HepG2 (cell line): ENCODE measurements at regions not wholly inside any gene's neighbourhood (a gene's known extent, or its start where the extent isn't known, plus 50 kb on each side); places are given as distances from the start of the nearest gene placed in this dataset.

Source experiments
- ATF4 ChIP-seq, 2 experiments: fragments of 450-650 bp in 1 of 2; sonication (generic) in 1 of 2; formaldehyde crosslinking; IDR thresholded peaks; 2 replicates each; pipeline versions ENCODE4 v1.5.0 to v1.8.0; 2020 to 2022; ENCODE audit warnings: mild to moderate bottlenecking in 1 of 2, missing genetic modification reagents in 1 of 2
- HNRNPLL ChIP-seq: fragments of 200-400 bp; formaldehyde crosslinking; IDR thresholded peaks from 2 replicates; pipeline ENCODE4 v1.6.1; 2017; ENCODE audit warnings: mild to moderate bottlenecking, low read depth, low read length; ENCODE audit not compliant: poor library complexity, severe bottlenecking
- NFAT5 ChIP-seq: sonication (generic); formaldehyde crosslinking; IDR thresholded peaks from 2 replicates; pipeline ENCODE4 v1.4.0; 2020; ENCODE audit warnings: missing genetic modification reagents
- PCBP2 ChIP-seq: fragments of 200-400 bp; formaldehyde crosslinking; optimal IDR thresholded peaks from 2 replicates; pipeline ENCODE3; 2018; ENCODE audit warnings: low read length, low read depth; ENCODE audit not compliant: poor library complexity, severe bottlenecking
- PHF21A ChIP-seq: sonication (generic); formaldehyde crosslinking; IDR thresholded peaks from 2 replicates; pipeline ENCODE4 v1.5.0; 2020; ENCODE audit warnings: mild to moderate bottlenecking, missing genetic modification reagents
- RARA ChIP-seq: IDR thresholded peaks from 2 replicates; pipeline ENCODE4 v1.6.1; 2016; ENCODE audit warnings: missing genetic modification reagents, missing compliant biosample characterization
- RFXAP ChIP-seq: sonication (generic); formaldehyde crosslinking; IDR thresholded peaks from 2 replicates; pipeline ENCODE4 v1.4.0; 2020; ENCODE audit warnings: missing genetic modification reagents, borderline replicate concordance
- SP140L ChIP-seq: sonication (generic); formaldehyde crosslinking; IDR thresholded peaks from 2 replicates; pipeline ENCODE4 v1.4.0; 2020; ENCODE audit warnings: missing genetic modification reagents, borderline replicate concordance
- TIGD3 ChIP-seq: sonication (generic); formaldehyde crosslinking; IDR thresholded peaks from 2 replicates; pipeline ENCODE4 v1.5.1; 2020; ENCODE audit warnings: mild to moderate bottlenecking, missing genetic modification reagents, borderline replicate concordance
- ZNF775 ChIP-seq: sonication (generic); formaldehyde crosslinking; IDR thresholded peaks from 2 replicates; pipeline ENCODE4 v1.4.0; 2020; ENCODE audit warnings: missing genetic modification reagents, mild to moderate bottlenecking, moderate library complexity, borderline replicate concordance
- ZNF782 ChIP-seq: sonication (generic); formaldehyde crosslinking; IDR thresholded peaks from 2 replicates; pipeline ENCODE4 v1.4.0; 2020; ENCODE audit warnings: missing genetic modification reagents, mild to moderate bottlenecking, borderline replicate concordance
- TF ChIP-seq, protein P1 (sequence below): sonication (generic); formaldehyde crosslinking; IDR thresholded peaks from 2 replicates; pipeline ENCODE4 v1.4.0; 2020; ENCODE audit warnings: missing genetic modification reagents, mild to moderate bottlenecking, borderline replicate concordance
- TF ChIP-seq, protein P2 (sequence below): sonication (generic); formaldehyde crosslinking; IDR thresholded peaks from 2 replicates; pipeline ENCODE4 v1.4.0; 2020; ENCODE audit warnings: missing genetic modification reagents, borderline replicate concordance

GRCh38 chr18:42192251-42193248 is 237.5 kb downstream of the PIK3C3 start (continued):
- no peak for TF ChIP-seq NFAT5 (CRISPR knock-in tag)
- peak in 1 of 2 experiments; percentile 90; a peak in 2 of 4 replicates for TF ChIP-seq ATF4 (CRISPR knock-in tag; IDR thresholded peaks at IDR 0.05)
- TF ChIP-seq, protein P1, sequence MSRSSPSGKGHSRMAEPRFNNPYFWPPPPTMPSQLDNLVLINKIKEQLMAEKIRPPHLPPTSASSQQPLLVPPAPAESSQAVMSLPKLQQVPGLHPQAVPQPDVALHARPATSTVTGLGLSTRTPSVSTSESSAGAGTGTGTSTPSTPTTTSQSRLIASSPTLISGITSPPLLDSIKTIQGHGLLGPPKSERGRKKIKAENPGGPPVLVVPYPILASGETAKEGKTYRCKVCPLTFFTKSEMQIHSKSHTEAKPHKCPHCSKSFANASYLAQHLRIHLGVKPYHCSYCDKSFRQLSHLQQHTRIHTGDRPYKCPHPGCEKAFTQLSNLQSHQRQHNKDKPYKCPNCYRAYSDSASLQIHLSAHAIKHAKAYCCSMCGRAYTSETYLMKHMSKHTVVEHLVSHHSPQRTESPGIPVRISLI (CRISPR knock-in tag) = no peak
- no peak for TF ChIP-seq TIGD3
- peak; percentile 76 for TF ChIP-seq RARA (CRISPR knock-in tag)
- no peak for TF ChIP-seq HNRNPLL
- TF ChIP-seq PHF21A (CRISPR knock-in tag) = no peak
- TF ChIP-seq ZNF782 (CRISPR knock-in tag) = no peak
- TF ChIP-seq, protein P2, sequence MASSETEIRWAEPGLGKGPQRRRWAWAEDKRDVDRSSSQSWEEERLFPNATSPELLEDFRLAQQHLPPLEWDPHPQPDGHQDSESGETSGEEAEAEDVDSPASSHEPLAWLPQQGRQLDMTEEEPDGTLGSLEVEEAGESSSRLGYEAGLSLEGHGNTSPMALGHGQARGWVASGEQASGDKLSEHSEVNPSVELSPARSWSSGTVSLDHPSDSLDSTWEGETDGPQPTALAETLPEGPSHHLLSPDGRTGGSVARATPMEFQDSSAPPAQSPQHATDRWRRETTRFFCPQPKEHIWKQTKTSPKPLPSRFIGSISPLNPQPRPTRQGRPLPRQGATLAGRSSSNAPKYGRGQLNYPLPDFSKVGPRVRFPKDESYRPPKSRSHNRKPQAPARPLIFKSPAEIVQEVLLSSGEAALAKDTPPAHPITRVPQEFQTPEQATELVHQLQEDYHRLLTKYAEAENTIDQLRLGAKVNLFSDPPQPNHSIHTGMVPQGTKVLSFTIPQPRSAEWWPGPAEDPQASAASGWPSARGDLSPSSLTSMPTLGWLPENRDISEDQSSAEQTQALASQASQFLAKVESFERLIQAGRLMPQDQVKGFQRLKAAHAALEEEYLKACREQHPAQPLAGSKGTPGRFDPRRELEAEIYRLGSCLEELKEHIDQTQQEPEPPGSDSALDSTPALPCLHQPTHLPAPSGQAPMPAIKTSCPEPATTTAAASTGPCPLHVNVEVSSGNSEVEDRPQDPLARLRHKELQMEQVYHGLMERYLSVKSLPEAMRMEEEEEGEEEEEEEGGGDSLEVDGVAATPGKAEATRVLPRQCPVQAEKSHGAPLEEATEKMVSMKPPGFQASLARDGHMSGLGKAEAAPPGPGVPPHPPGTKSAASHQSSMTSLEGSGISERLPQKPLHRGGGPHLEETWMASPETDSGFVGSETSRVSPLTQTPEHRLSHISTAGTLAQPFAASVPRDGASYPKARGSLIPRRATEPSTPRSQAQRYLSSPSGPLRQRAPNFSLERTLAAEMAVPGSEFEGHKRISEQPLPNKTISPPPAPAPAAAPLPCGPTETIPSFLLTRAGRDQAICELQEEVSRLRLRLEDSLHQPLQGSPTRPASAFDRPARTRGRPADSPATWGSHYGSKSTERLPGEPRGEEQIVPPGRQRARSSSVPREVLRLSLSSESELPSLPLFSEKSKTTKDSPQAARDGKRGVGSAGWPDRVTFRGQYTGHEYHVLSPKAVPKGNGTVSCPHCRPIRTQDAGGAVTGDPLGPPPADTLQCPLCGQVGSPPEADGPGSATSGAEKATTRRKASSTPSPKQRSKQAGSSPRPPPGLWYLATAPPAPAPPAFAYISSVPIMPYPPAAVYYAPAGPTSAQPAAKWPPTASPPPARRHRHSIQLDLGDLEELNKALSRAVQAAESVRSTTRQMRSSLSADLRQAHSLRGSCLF (CRISPR knock-in tag) = no peak
- TF ChIP-seq SP140L (CRISPR knock-in tag) = no peak
- no peak for TF ChIP-seq RFXAP (CRISPR knock-in tag)
- TF ChIP-seq PCBP2 = no peak
- no peak for TF ChIP-seq ZNF775 (CRISPR knock-in tag)
